ENCODE measurements at regions not wholly inside any gene's neighbourhood (a gene's known extent, or its start where the extent isn't known, plus 50 kb on each side); places are given as distances from the start of the nearest gene placed in this dataset.
A peak's percentile ranks its signal among the peaks of the same experiment; 100 is the strongest.

DNA sequence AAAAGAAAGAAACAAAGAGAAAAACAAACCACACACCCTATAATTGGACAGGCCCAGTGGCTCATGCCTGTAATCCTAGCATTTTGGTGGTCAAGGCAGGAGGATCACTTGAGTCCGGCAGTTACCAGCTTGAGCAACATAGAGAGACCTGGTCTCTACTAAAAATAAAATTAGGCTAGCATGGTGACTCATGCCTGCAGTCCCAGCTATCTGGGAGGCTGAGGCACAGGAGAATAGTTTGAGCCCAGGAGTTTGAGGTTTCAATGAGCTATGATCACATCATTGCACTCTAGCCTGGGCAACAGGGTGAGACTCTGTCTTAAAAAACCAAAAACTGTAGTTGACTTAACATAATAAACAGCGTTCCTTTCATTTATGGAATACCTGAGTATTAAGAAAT lies 72.3 kb upstream of the ST3GAL6 start:
- no peak for ATAC-seq
- BruUV-seq (replicated peaks), result no TSS peak
- intact Hi-C loops (cut with micrococcal nuclease; ENCODE audit: unreplicated experiment) (loop anchor here (5.0 kb wide), 2 partner anchors 41 to 91 kb away; no protein-coding TSS in a partner anchor), in situ Hi-C loops (cut with HindIII; ENCODE audit: extremely low pct_ligation_motif_present, low pct_unique_long_range_greater_than_20kb) (no loop called here)
- Histone ChIP-seq H3K36me3 (replicated peaks in 1 of 2; ENCODE audit: control insufficient read depth in 1 of 2, insufficient read depth in 2 of 2, low read length in 2 of 2) (no peaks in the 10 kb centered on the region), H3K4me3 (replicated peaks in 1 of 3; ENCODE audit: insufficient read depth in 1 of 3, low read depth in 2 of 3, low read length in 3 of 3) (no peak overlapping the region), H3K9me3 (ENCODE audit: low read length) (no peaks in the 10 kb centered on the region), H3K9ac (ENCODE audit: insufficient read depth, low read depth, low read length) (no peak overlapping the region), H4K20me1 (ENCODE audit: insufficient read depth, low read length) (no peaks in the 10 kb centered on the region), H2AFZ (ENCODE audit: low read length) (no peak overlapping the region), H3K4me2 (ENCODE audit: low read depth, low read length) (no peak overlapping the region), H3K79me2 (ENCODE audit: insufficient read depth, low read length) (no peaks in the 10 kb centered on the region), H3K27ac (ENCODE audit: extremely low read length, insufficient read depth, low read length) (no peak overlapping the region), H3K27me3 (ENCODE audit: control insufficient read depth in 1 of 2, insufficient read depth in 2 of 2, low read length in 2 of 2) (no peaks in the 10 kb centered on the region; a peak in 1 of 5 replicates), H3K4me1 (ENCODE audit: insufficient read depth, low read length) (peaks cover 21% of the 10 kb centered on the region)
- no peak for FAIRE-seq
- DNase-seq (ENCODE audit: low spot score), result no peak
- POLR2A ChIA-PET, result interaction anchor here (1.1 kb wide), 1 partner anchor 41 kb away, joined by 3 read pairs; no protein-coding TSS in a partner anchor
- CTCF ChIA-PET (ENCODE audit: low intra/inter-chr PET ratio, low total read pairs), result no interaction called here
- WGBS (ENCODE audit: low lambda C conversion rate), result 10% methylated on average over 2 of the region's 2 CpGs
- no peak for TF ChIP-seq KDM5A (IDR thresholded peaks at IDR 0.05; ENCODE audit: borderline replicate concordance, low read length)
- no peak for TF ChIP-seq ZNF296 (CRISPR knock-in tag; conservative IDR thresholded peaks at IDR 0.05)
- no peak for TF ChIP-seq MBNL3 (CRISPR knock-in tag; conservative IDR thresholded peaks at IDR 0.05)
- TF ChIP-seq, protein P1, sequence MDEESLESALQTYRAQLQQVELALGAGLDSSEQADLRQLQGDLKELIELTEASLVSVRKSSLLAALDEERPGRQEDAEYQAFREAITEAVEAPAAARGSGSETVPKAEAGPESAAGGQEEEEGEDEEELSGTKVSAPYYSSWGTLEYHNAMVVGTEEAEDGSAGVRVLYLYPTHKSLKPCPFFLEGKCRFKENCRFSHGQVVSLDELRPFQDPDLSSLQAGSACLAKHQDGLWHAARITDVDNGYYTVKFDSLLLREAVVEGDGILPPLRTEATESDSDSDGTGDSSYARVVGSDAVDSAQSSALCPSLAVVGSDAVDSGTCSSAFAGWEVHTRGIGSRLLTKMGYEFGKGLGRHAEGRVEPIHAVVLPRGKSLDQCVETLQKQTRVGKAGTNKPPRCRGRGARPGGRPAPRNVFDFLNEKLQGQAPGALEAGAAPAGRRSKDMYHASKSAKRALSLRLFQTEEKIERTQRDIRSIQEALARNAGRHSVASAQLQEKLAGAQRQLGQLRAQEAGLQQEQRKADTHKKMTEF (CRISPR knock-in tag; IDR thresholded peaks at IDR 0.05), result no peak
- TF ChIP-seq TOE1 (CRISPR knock-in tag; IDR thresholded peaks at IDR 0.05), result no peak
- no peak for TF ChIP-seq ZBTB42 (CRISPR knock-in tag; IDR thresholded peaks at IDR 0.05)

DNA sequence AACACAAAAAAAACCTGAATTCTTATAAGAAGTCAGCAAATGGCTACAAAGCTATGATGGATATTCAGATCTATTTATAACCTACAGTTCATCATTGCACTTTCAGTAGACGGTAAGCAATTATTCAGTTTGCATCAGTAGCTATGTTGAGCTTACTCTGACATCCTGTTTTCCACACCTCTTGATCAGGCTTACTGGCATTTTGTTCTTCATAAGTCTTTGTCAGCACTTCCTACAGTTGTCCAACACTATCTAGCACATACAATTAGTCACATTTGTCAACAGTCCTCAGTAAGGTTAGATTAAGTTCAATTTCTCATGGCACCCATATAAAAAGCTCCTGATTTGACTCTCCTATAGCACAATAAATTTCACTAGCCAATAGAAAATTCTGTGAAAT lies 71.2 kb upstream of the ST3GAL6 start:
- WGBS (ENCODE audit: low lambda C conversion rate), result 23% methylated on average over 1 of the region's 1 CpG
- no peak overlapping the region for H3K4me2 ChIP-seq (ENCODE audit: low read depth, low read length)
- ChIA-PET CTCF (ENCODE audit: low intra/inter-chr PET ratio, low total read pairs) (no interaction called here), POLR2A (interaction anchor here (1.1 kb wide), 1 partner anchor 40 kb away, joined by 3 read pairs; no protein-coding TSS in a partner anchor)
- no peak overlapping the region for H3K9ac ChIP-seq (ENCODE audit: insufficient read depth, low read depth, low read length)
- no peak overlapping the region for H2AFZ ChIP-seq (ENCODE audit: low read length)
- H3K4me3 ChIP-seq (replicated peaks in 1 of 3; ENCODE audit: insufficient read depth in 1 of 3, low read depth in 2 of 3, low read length in 3 of 3), result no peak overlapping the region
- no peaks in the 10 kb centered on the region for H3K79me2 ChIP-seq (ENCODE audit: insufficient read depth, low read length)
- TF ChIP-seq MAFF (IDR thresholded peaks at IDR 0.05; ENCODE audit: low read depth, low read length) (peak; percentile 60), ARHGAP35 (CRISPR knock-in tag; IDR thresholded peaks at IDR 0.05; ENCODE audit: borderline replicate concordance) (no peak), MAFK (conservative IDR thresholded peaks at IDR 0.05 in 1 of 2, IDR thresholded peaks at IDR 0.05 in 1 of 2; ENCODE audit: low read length in 2 of 2) (peak; percentile 61 to 67)
- no TSS peak for BruUV-seq (replicated peaks)
- no peak overlapping the region for H3K27ac ChIP-seq (ENCODE audit: extremely low read length, insufficient read depth, low read length)
- no peaks in the 10 kb centered on the region for H3K9me3 ChIP-seq (ENCODE audit: low read length)
- FAIRE-seq (no peak), ATAC-seq (no peak), DNase-seq (ENCODE audit: low spot score) (no peak)
- in situ Hi-C loops (cut with HindIII; ENCODE audit: extremely low pct_ligation_motif_present, low pct_unique_long_range_greater_than_20kb) (no loop called here), intact Hi-C loops (cut with micrococcal nuclease; ENCODE audit: unreplicated experiment) (loop anchor here (5.0 kb wide), 2 partner anchors 40 to 90 kb away; no protein-coding TSS in a partner anchor)
- no peaks in the 10 kb centered on the region; a peak in 1 of 5 replicates for H3K27me3 ChIP-seq (ENCODE audit: control insufficient read depth in 1 of 2, insufficient read depth in 2 of 2, low read length in 2 of 2)
- H3K4me1 ChIP-seq (ENCODE audit: insufficient read depth, low read length), result peaks cover 21% of the 10 kb centered on the region
- no peaks in the 10 kb centered on the region for H3K36me3 ChIP-seq (replicated peaks in 1 of 2; ENCODE audit: control insufficient read depth in 1 of 2, insufficient read depth in 2 of 2, low read length in 2 of 2)
- no peaks in the 10 kb centered on the region for H4K20me1 ChIP-seq (ENCODE audit: insufficient read depth, low read length)

Data from HepG2 (cell line).